NB4 (cell line): ENCODE measurements at regions not wholly inside any gene's neighbourhood (a gene's known extent, or its start where the extent isn't known, plus 50 kb on each side); places are given as distances from the start of the nearest gene placed in this dataset.

Experiments used
- DNase-seq: peaks from one replicate; pipeline ENCODE4 v3.0.0; 2010; ENCODE audit warnings: low read depth
- H3K4me3 ChIP-seq: one replicate; pipeline ENCODE4 v1.5.1; 2011; ENCODE audit warnings: mild to moderate bottlenecking, low read depth, low read length, moderate library complexity
- CTCF ChIP-seq: IDR thresholded peaks from one replicate; pipeline ENCODE4 v1.5.1; 2012; ENCODE audit warnings: low read depth, low read length
- MAX ChIP-seq: IDR thresholded peaks from 2 replicates; pipeline ENCODE4 v1.6.1; 2011; ENCODE audit warnings: low read depth, low read length
- MYC ChIP-seq: IDR thresholded peaks from 2 replicates; pipeline ENCODE4 v1.6.1; 2011; ENCODE audit warnings: low read depth, low read length
- POLR2A ChIP-seq: IDR thresholded peaks from 2 replicates; pipeline ENCODE4 v1.6.1; 2011; ENCODE audit warnings: mild to moderate bottlenecking; ENCODE audit not compliant: insufficient read length; ENCODE audit errors: extremely low read depth

GRCh38 chr20:12723811-12724210 lies 285.0 kb upstream of the SPTLC3 start:
- TF ChIP-seq CTCF (no peak), MAX (no peak), MYC (no peak), POLR2A (no peak)
- no peak overlapping the region for H3K4me3 ChIP-seq
- DNase-seq: no peak

DNA sequence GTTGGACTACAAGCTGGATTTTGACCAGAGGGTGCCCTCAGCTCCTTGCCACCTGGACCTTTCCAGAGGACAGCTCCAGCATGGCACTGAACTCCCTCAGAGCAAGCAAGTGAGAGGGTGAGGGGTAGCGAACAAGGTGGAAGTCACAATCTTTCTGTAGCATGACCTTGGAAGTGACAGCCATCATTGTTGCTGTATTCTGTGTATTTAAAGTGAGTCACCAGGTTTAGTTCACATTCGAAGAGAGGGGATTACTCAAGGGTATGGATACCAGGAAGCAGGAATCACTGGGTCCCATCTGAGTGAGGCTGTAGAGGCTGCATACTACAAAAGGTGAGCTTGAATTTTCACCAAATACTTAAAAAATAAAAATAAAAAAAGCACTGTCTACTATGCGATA lies 280.0 kb upstream of the SPTLC3 start:
- TF ChIP-seq MAX: no peak
- no peak for TF ChIP-seq POLR2A
- TF ChIP-seq MYC: no peak
- no peak for TF ChIP-seq CTCF

GRCh38 chr20:12729326-12729725 lies 279.4 kb upstream of the SPTLC3 start:
- TF ChIP-seq POLR2A (no peak), CTCF (no peak), MAX (no peak), MYC (no peak)
- DNase-seq: no peak
- H3K4me3 ChIP-seq: no peak overlapping the region

More for the DNA sequence above, 280.0 kb upstream of the SPTLC3 start:
- DNase-seq: no peak
- no peak overlapping the region for H3K4me3 ChIP-seq

DNA sequence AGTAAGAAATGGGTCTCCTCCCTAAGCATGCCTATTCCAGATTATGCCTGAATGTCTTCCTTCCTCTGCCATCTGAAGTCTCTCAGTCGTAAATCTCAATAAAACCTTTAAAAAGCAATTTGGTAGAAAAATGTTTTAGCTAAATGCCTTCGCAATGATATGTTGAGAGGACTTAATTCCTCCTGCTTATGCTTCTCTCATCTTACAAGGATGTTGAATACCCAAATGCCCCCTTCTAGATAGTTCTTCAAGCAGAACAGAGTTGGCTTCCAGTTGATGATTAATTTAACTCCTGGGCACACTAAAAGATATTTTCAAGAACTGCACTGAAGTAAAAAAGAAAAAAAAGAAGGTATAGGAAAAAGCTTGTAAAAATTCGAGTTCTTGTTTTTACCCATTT lies 275.0 kb upstream of the SPTLC3 start:
- no peak overlapping the region for H3K4me3 ChIP-seq
- no peak for DNase-seq
- TF ChIP-seq CTCF: no peak
- TF ChIP-seq POLR2A: no peak
- TF ChIP-seq MYC: no peak
- no peak for TF ChIP-seq MAX

DNA sequence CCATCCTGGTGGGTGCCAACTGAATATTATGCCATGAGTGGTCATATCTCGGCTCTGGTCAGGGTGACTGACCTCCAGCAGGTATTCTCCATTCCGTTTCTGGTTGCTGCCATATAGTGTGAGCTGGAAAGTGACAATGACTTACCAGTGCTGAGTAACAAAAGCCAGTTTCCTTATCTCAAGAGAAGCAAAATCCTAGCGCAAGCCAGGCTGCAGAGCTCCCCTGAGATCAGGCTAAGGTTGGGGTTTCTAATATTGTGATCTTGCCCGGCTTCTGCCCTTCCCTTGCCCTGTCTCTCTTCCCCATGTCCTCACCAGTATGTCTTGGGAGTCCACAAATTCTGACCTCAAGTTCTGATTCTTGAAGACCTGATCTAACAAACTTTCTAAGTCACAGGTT lies 271.3 kb upstream of the SPTLC3 start:
- no peak overlapping the region for H3K4me3 ChIP-seq
- TF ChIP-seq MYC (no peak), CTCF (no peak), MAX (no peak), POLR2A (no peak)
- no peak for DNase-seq

- no peak for TF ChIP-seq MYC
- TF ChIP-seq MAX: no peak
- no peak for TF ChIP-seq CTCF
- no peak for TF ChIP-seq POLR2A
- H3K4me3 ChIP-seq: no peak overlapping the region
- no peak for DNase-seq
These were observed 270.9 kb upstream of the SPTLC3 start for GRCh38 chr20:12737900-12738299.
